HG02759 (cell line): ENCODE measurements at regions not wholly inside any gene's neighbourhood (a gene's known extent, or its start where the extent isn't known, plus 50 kb on each side); places are given as distances from the start of the nearest gene placed in this dataset.
"Not testable (repeated sequence)": the region's sequence is repeated elsewhere in the genome, so short reads cannot be mapped to it uniquely, and the experiment has no call there.

Experiments
- ATAC-seq: cut with Tn5 transposase; IDR thresholded peaks from one replicate; pipeline ENCODE4 v1.9.1; 2021; ENCODE audit warnings: mild to moderate bottlenecking, moderate library complexity; ENCODE audit not compliant: unreplicated experiment

DNA sequence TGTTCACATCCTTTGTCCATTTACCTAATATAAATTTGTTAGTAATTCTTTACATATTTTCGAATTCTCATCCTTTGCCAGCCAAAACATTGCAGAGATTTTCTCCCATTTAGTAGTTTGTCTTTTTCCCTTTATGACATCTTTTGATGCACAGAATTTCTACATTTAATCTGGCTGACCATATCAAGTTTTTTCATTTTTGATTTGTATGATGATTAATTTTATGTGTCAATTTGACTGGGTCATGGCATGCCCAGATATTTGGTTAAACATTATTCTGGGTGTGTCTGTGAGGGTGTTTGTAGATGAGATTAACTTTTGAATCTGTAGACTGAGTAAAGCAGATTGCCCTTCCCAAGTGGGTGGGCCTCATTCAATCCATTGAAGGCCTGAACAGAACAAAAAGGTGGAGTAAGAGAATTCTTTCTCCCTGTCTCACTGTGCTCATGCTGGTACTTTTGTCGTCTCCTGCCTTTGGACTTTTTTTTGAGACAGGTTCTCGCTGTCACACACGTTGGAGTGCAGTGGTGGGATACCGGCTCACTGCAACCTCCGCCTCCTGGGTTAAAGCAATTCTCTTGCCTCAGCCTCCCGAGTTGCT is 72.1 kb upstream of the EPB41L1 start:
- no peak for ATAC-seq

DNA sequence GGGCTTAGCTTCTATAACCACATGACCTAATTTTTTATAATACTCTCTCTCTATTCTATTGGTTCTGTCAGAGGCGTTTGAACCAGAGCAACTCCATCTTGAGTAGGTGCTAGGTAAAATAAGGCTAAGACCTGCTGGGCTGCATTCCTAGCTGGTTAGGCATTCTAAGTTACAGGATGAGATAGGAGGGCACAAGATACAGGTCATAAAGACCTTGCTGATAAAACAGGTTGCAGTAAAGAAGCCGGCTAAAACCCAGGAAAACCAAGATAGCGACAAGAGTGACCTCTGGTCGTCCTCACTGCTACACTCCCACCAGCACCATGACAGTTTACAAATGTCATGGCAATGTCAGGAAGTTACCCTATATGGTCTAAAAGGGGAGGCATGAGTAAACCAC is 71.3 kb upstream of the EPB41L1 start:
- ATAC-seq: not testable (repeated sequence)

GRCh38 chr20:36084356-36084755 is 70.2 kb upstream of the EPB41L1 start:
- no peak for ATAC-seq

DNA sequence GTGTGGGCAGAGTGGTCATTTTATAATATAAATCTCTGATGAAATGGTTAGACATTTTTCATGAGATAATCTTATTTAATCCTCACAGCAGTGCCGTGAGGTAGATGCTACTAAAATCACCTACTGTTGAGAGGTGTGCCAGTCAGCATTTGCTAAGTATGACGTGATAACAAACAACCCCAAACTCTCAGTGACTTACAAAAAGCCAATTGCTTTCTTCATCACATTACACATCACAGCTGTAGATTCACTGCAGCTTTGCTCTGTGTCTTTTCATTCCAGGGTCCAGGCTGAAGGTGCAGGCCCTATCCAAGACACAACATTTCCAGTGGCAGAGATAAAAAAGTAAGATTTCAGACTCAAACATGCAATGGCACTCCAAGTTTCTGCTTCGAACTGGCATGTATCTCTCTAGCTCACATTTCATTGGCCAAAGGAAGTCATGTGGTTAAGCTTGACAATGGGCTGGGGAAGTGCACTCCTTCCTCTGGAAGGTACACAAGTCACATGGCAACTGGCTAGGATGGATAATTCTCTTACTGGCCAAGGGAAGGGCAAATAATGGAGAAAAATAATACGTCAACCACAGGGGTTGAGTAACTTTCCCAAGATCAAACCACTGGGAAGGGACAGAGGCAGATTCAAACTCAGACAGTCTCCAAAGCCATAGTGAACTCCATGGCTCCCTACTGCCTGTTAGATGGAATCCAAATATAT is 69.5 kb upstream of the EPB41L1 start:
- no peak for ATAC-seq

GRCh38 chr20:36085686-36086267 is 68.8 kb upstream of the EPB41L1 start:
- ATAC-seq: no peak

DNA sequence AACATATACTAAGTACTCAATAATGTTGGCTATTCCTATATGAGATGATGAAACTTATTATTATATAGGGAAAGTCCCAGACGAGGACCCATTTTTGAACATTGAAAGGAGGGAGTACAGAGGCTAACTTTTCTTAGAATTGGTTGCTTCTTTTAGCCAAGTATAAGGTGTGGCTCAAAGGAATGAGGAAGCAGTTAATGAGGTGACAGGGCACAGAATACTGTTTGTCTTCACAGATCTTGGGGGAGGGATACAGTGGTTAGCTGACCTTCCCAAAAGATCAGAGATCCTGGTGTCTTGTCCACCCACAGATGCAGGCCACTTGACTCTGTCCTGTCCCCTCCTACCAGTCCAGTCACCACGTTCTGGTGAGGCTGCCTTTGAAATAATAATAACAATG is 67.8 kb upstream of the EPB41L1 start:
- no peak for ATAC-seq

- no peak for ATAC-seq
Measured at GRCh38 chr20:36090223-36090622, 64.3 kb upstream of the EPB41L1 start.

- no peak for ATAC-seq
Measured at GRCh38 chr20:36091561-36092397, 62.8 kb upstream of the EPB41L1 start.

GRCh38 chr20:36092398-36093024 is 62.0 kb upstream of the EPB41L1 start:
- ATAC-seq: no peak

GRCh38 chr20:36093025-36093803 is 61.3 kb upstream of the EPB41L1 start:
- ATAC-seq: no peak

DNA sequence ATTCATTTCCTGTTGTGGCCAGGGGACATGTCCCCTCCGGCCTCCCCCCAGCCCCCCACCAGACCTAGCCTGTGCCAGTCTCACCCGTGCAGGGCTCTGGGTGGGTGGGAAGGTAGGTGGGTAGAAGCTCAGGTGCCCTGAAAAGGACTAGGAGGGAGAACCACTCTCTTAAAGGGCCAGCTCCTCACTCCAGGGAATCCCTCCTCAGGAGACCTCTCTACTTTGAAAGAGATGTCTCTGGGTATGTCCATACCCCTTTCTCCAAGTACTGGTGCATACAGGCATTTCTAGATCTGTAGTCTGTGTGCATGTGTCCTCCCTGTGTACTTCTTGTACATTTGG is 60.8 kb upstream of the EPB41L1 start:
- ATAC-seq: no peak

DNA sequence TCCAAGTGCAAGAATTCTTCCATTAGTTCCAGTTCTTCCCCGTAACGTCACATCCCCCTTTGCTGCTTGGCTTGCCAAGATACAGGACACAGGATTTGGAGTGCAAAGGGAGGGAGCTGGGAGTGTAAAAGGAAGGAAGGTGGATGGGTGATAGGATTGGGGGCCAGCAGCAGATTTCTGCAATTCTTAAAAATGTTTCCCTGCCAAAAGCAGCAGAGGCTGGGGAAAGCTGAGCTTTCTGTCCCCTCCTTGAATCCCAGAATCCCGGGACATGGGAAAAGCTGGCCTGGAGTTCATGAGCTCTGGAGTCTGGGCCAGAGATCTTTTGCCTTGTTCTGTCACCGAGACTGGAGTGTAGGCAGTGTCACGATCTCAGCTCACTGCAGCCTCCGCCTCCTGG is 60.0 kb upstream of the EPB41L1 start:
- ATAC-seq: no peak

- no peak for ATAC-seq
Measured at GRCh38 chr20:36096435-36096834, 58.1 kb upstream of the EPB41L1 start.

- ATAC-seq: peak; percentile 8
Measured at GRCh38 chr20:36097337-36098151, 57.0 kb upstream of the EPB41L1 start.

GRCh38 chr20:36098364-36098763 is 56.2 kb upstream of the EPB41L1 start:
- ATAC-seq: peak; percentile 62

GRCh38 chr20:36099106-36099505 is 55.4 kb upstream of the EPB41L1 start:
- ATAC-seq: no peak

DNA sequence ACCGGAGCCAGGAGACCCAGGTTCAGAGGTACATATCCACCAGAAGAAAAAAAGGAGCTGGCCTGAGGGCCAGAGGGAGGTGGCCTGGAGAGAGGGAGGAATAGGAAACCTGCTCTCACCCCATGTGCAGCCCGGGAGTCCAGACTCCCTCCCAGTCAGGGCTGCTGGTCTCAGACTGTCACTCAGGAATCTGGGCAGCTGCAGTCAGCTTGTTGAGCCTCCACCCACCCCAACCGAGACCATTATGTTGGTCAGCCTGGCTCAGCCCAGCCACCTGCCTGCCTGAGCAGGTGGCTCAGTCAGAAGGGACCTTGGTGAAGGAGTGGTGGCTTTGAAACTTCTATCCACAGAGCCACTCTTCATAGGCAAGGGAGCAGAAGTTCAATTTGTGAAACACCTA is 53.3 kb upstream of the EPB41L1 start:
- ATAC-seq: no peak

DNA sequence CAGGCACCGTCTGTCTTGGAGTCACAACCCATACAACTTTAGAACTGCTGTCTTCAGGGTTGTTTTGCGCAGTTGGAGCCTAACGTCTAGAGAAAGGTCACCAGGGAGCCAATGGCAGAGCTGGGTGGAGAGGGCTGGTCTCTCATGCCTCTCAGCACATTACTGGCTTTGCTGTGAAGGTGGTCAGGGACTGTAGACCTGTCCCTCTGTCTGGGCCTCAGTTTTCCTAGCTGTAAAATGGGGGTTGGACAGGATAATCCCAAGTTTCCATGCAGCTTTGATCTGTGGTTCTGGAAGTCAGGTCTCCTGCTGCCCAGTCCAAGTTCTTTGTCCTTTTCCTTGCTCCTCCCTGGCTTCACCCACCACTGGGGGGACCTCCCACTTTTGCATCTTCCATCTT is 52.2 kb upstream of the EPB41L1 start:
- no peak for ATAC-seq

DNA sequence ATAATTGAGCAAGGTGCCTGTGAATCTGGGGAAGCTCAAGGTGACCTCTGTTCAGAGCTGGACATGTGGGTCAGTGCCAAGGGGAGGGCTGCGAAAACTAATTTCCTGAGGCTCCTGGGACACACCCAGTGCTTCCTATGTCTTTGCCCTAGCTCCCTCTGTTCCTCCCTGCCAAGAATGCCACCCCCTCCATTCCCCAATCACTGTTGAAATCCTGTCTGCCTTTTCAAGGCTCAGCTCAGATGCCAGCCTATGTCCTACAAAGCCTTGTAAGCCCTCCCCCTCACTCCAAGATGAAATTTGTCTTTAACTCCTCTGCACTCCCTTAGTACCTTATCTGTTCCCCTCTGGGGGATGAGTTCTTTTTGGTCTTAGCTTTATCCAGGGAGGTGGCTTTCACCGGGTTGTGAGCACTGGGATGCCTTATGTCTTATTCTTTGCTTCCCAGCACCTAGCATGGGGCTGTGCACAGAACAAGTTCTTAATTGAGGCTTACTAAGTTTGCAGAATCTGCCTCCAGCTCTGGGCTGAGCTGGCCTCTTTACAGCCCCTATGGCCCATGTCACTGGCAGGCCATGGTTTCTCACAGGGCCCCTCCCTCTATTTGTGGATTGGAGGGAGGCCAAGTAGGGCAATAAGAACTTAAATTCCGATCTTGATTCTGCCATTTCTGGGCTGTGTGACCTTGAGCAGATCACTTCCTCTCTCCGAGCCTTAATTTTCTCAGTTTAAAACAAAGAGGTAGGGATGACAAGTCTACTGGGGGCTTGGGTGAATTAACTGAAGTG is 51.5 kb upstream of the EPB41L1 start:
- no peak for ATAC-seq
